HT1080 (cell line): ENCODE measurements at regions not wholly inside any gene's neighbourhood (a gene's known extent, or its start where the extent isn't known, plus 50 kb on each side); places are given as distances from the start of the nearest gene placed in this dataset.
"Not testable (repeated sequence)": the region's sequence is repeated elsewhere in the genome, so short reads cannot be mapped to it uniquely, and the experiment has no call there.

Source experiments
- DNase-seq: peaks from one replicate; pipeline ENCODE4 v3.0.0-alpha.2; 2015; ENCODE audit warnings: low read depth

DNA sequence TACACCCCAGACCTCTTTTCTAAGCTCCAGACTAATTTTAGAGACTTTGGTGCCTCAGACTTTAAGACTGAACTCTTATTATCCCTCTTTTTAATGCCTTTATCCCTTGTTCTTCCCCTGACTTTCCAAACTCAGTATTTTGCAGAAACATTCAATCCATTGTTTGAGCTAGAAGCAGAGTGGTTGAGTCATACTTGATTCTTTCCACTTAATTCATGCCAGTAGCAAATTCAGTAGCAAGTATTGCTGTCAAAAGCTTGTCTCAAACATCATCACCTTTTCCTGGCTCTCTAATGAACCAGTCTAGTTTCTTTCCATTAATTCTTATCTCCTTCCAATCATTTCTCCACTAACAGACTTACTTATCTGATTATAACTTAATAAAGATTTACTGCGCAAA, 699.7 kb upstream of the ZNF804A start:
- peak; percentile 38 for DNase-seq

- no peak for DNase-seq
Observed at GRCh38 chr2:183901931-183902330, 696.4 kb upstream of the ZNF804A start.

GRCh38 chr2:183903026-183903425, 695.3 kb upstream of the ZNF804A start:
- DNase-seq: peak; percentile 15

- DNase-seq: not testable (repeated sequence)
Observed at GRCh38 chr2:183916041-183916440, 682.3 kb upstream of the ZNF804A start.

DNA sequence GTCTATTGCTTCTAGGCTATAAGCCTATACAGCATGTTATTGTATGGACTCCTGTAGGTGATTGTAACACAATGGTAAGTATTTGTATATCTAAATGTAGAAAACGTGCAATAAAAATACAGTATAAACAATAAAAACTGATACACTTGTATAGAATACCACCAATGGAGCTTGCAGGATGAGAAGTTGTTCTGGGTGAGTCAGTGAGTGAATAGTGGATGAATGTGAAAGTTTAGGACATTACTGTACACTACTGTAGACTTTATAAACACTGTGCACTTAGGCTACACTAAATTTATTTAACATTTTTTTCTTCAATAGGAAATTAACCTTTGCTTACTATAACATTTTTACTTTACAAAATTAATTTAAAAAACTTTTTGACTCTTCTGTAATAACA, 679.2 kb upstream of the ZNF804A start:
- no peak for DNase-seq

- no peak for DNase-seq
Observed at GRCh38 chr2:183919926-183920325, 678.4 kb upstream of the ZNF804A start.

- DNase-seq: no peak
Observed at GRCh38 chr2:183925281-183925680, 673.0 kb upstream of the ZNF804A start.

DNA sequence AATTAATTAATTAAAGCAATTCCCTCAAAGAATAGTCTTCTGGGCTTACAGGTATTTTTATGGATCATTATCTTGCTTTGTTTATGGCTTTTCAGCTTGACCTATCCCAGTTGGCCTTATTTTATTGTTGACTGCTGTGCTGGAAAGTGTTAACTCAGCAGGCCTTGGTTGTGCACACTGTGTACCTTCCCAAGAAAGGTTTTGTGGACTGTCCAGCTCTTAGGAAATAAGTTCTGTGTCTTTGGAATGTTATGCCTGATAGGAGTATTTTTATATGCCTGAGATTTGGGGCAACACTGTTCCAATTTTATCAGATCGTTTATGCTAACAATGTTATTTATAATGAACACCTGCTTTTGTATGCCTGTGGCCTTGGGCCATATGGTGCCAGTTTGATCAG, 671.9 kb upstream of the ZNF804A start:
- DNase-seq: no peak

DNA sequence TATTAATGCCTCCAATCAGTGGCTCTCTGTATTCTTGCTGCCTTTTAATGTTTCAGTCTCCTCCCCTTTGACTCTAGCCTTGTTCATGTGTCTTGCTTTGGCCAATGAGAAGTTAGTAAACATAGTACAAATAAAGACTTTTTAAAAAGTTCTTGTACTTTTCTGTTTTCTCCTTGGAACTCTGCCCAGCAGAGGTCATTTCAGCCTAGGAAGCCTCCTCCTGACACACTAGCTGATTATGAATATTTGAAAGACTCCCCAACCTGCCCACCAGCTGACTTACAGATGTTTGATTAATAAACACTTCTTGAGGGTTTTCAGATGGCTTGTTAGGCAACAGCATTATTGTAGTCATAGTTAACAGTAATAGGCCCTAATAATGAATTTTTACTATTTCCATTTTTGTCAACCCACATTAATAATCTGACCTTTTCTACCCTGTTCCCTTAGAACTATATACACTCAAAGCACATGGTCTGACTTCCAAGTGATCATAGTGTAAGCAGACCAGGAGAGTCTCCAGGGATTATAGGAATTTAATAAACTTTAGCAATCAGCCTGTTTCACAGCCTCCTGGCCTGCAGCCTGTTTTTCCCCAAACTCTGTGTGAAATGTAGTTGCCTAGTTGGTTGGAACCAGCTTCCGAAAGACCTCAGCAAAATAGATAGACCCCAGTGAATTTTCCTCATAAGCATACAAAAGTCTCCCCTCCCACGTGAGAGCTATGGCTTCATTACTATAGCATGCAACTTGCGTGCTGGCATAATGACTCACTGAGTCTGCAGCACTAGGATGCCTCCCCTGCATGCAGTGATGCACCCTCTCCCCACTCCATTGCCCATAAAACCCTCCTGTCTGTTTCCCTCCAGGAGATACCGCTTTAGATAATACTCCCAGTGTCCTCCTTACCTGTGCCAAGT, 670.7 kb upstream of the ZNF804A start:
- DNase-seq: peak; percentile 70

GRCh38 chr2:183935005-183935404, 663.3 kb upstream of the ZNF804A start:
- DNase-seq: no peak

GRCh38 chr2:183937220-183937619, 661.1 kb upstream of the ZNF804A start:
- DNase-seq: no peak

- DNase-seq: no peak
Observed at GRCh38 chr2:183946193-183946592, 652.1 kb upstream of the ZNF804A start.

GRCh38 chr2:183948861-183949260, 649.5 kb upstream of the ZNF804A start:
- no peak for DNase-seq

GRCh38 chr2:183950673-183951072, 647.7 kb upstream of the ZNF804A start:
- no peak for DNase-seq

- peak; percentile 33 for DNase-seq
Observed at GRCh38 chr2:183951630-183952029, 646.7 kb upstream of the ZNF804A start.

DNA sequence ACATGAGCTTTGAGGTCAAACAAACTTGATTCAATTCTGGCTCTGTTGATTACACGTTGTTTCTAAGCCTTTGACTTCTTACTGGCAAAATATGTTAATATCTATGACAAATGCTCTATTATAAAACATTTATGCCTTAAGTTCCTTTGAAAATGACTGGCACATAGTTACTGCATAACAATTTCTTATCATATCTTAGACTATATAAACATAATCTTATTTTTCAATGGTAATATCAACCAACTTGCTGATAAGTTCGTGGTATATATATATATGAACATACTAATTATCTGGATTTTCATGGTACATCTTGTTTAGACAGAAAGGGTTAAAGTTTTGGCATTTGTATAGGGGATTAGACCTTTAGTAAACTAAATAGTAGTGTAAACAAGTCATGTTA, 645.6 kb upstream of the ZNF804A start:
- DNase-seq: no peak

DNA sequence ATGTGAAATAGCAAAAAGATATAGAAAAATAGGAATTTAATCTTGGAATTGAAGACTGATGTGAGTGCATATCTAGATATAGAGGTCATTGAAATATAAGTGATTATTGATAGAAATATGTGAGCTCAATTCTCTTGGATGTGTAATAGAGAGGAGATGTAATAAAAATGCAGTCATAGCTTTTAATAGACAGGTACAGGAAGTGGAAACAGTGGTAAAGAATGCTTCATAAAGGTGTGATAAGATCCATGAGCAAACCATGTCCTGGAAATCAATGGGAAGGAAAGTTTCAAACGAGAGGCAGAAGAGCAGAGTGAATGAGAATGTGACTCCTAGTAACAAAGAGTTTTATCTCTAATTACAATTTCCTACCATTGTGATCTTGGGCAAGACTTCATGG, 634.7 kb upstream of the ZNF804A start:
- no peak for DNase-seq

GRCh38 chr2:183964565-183964964, 633.8 kb upstream of the ZNF804A start:
- DNase-seq: no peak

GRCh38 chr2:183967756-183968155, 630.6 kb upstream of the ZNF804A start:
- no peak for DNase-seq

- not testable (repeated sequence) for DNase-seq
Observed at GRCh38 chr2:183975676-183976075, 622.7 kb upstream of the ZNF804A start.

- DNase-seq: no peak
Observed at GRCh38 chr2:183984871-183985270, 613.5 kb upstream of the ZNF804A start.

GRCh38 chr2:183991968-183992367, 606.4 kb upstream of the ZNF804A start:
- no peak for DNase-seq

- no peak for DNase-seq
Observed at GRCh38 chr2:183993052-183993451, 605.3 kb upstream of the ZNF804A start.
